Hematopoietic multipotent progenitor cell treated with erythropoietin and hydrocortisone succinate and interleukin-3 and kit ligand, for 15 days (in vitro differentiated cells): ENCODE measurements at regions not wholly inside any gene's neighbourhood (a gene's known extent, or its start where the extent isn't known, plus 50 kb on each side); places are given as distances from the start of the nearest gene placed in this dataset.
"Not testable (repeated sequence)": the region's sequence is repeated elsewhere in the genome, so short reads cannot be mapped to it uniquely, and the experiment has no call there.

ENCODE experiments used
- DNase-seq: peaks from one replicate; pipeline ENCODE4 v3.0.0-alpha.2; 2015; ENCODE audit warnings: low spot score

GRCh38 chr12:33589576-33590114 lies 150.0 kb upstream of the SYT10 start:
- no peak for DNase-seq

DNA sequence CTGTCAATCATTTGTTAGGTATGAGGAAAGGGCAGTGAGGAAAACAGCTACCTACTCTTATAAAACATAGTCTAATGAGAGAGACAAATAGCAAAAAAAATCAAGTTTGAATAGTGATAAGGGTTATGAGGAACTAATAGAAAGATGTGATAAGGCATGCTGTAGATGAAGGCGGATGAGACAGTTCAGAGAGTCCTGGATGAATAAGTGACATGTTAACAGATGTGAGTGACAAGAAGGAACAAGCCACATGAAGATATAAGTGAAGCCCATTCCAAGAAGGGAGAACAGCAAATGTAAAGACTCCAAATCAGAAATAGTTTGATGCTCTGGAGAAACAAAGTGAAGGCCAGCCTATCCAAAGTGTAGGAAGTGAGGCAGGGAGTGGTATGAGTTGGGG lies 154.1 kb upstream of the SYT10 start:
- DNase-seq: no peak

DNA sequence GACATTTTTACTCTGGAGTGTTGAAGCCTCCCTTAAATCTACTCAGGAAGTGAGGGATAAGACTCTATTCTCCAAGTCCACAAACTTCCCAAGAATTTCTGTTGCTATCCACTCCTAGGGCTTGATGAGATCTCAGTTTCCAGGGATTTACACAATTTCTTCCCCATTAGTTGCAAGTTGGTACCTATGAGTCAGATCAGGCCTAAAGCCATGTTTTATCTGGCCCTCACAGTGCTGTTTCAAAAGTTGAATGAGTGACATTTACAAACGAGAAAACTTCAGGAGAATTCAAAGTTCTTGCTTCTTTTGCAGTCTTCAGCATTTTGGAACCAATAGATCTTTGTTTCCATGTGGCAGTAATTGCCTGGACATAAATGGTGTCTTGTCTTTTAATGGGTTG lies 156.4 kb upstream of the SYT10 start:
- no peak for DNase-seq

DNA sequence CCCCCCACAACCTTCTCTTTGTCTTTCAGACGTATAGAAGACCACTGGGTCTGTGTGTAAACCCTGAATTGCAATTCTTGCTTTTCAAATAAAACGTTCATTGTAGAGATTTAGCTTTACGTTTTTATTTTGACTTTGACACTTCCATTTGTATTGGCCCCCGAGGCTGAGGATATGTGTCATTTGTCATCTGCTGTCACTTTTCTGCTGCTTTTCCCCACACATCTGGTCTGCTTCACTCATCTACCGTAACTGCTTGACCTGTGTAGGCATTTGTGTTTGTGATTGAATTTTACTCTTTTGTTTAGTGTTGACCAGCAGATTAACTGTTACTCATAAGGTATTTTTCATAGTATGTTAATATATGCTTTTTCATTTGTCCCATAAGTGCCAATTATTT lies 157.2 kb upstream of the SYT10 start:
- no peak for DNase-seq

GRCh38 chr12:33602515-33602914 lies 162.9 kb upstream of the SYT10 start:
- DNase-seq: no peak

GRCh38 chr12:33605757-33606156 lies 166.1 kb upstream of the SYT10 start:
- DNase-seq: no peak

DNA sequence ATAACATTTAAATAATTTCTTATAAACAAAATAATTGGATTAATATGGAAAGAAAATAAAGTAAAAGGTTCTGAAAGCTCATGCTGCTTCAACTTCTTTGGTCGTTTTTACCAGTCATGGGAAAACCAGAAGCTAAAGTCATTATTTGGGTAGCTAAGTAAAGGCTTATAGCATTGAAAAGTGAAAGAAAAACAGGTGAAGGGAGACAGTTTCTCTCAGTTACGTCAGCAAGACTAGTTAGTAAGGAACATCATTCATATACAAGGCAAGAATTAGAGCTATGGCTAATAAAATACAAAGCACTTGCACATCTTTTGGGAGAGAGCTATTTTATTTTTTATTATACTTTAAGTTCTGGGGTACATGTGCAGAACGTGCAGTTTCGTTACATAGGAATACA lies 170.3 kb upstream of the SYT10 start:
- DNase-seq: no peak

DNA sequence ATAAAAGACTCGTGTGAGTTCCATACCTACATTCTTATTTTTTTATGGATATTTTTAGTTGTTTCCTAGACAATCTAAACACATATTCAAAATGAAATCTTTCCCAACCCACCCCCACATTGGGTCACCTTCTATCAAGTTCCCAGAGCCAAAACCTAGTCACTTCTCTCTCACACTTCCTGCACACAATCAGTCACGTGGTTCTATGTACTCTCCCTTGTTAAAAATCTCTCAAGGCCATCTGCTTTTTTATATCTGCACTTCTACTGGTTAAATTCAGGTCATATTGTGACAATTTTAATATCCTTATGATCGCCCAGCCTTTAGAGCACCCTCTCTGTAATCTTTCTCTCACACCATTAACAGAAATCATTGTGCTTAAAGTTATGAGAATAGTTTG lies 175.0 kb upstream of the SYT10 start:
- no peak for DNase-seq

DNA sequence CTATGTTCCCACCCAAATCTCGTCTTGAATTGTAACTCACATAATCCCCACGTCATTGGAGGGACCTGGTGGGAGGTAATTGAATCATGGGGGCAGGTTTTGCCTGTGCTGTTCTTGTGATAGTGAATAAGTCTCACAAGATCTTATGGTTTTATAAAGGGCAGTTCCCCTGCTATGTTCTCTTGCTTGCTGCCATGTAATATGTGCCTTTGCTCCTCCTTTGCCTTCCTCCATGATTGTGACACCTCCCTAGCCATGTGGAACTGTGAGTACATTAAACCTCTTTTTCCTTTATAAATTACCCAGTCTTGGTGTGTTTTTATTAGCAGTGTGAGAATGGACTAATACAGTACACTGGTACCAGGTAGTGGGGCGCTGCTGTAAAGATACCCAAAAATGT lies 177.6 kb upstream of the SYT10 start:
- DNase-seq: no peak

DNA sequence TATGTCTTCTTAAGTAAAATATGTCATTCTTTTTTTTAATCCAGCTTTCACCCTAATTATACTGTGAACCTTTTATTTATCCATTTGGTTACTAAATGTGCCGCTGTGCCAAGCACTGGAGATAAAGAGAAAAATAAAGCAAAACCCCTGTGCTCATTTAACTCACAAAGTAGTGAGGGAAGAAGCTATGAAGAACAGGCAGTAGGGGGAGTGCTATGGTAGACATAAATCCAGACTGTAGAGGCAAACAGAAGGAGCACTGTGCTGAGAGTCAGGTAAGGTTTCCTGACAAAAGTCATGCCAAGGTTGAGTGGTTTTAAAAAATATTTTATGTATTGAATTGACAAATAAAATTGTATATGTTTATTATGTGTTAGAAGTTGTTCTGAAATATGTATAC lies 188.5 kb upstream of the SYT10 start:
- no peak for DNase-seq

DNA sequence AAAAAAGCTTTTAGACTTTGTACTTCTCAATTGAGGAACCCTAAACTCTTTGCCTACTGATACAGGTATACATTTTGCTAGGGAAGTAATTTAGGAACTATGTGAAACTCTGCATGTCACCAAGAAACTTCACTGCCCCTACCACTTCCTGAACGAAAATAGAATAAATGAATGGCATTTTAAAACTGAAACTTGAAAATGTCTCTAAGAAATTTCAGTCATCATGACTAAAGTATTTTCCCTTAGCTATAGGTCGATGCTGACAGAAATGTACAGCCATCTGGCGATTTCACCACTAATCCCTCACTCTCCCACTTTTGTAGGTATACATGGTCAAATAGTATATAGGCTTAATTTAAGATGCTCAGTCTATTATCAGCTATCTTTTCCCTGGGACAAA lies 194.9 kb upstream of the SYT10 start:
- no peak for DNase-seq

DNA sequence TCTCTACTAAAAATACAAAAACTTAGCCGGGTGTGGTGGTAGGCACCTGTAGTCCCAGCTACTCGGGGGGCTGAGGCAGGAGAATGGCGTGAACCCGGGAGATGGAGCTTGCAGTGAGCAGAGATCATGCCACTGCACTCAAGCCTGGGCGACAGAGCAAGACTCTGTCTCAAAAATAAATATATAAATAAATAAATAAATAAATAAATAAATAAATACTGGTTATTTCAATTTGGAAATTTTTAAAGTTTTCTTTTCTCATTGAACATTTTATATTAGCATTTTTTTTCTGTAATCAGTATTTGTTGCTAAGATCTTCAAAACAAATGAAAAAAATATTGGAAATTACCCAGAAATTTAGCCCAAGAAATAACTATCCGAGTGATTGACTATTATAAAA lies 197.3 kb upstream of the SYT10 start:
- DNase-seq: not testable (repeated sequence)

DNA sequence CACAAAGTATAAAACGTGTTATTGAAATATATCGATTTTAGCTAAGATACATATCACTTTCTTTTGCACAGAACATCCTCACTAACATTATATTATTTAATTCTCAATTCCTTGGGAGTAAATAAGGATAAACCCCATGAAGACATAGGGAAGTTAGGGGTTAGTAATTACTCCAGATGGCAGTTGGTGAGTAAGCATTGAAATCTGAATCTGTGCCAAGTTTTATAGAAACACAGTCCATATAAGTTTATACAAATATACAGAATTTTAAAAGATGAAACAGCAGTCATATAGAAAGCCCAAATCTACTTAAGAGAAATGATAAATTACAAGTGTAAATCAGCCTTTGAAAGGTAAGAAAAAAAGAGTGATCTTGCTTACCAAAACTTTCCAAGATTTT lies 200.4 kb upstream of the SYT10 start:
- DNase-seq: no peak

GRCh38 chr12:33649992-33650391 lies 210.4 kb upstream of the SYT10 start:
- DNase-seq: no peak

DNA sequence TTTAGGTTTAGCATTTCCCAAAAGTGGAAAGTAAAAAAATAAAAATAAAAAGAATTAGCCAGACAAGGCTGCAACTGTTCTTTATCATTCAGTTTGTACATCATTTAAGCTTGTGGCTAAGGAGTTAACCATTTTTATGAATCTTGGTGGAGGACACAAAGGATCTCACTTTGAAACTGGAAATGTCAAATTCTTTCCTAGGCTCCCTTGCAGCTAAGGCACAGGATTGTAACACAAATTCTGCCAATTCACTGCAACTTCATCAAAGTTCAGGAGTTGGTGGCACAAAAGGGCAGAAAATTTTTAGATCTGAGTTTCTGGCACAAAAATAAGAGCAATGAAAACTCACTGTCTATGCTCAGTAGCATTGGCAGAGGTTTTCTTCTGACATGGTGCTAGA lies 211.2 kb upstream of the SYT10 start:
- DNase-seq: no peak

DNA sequence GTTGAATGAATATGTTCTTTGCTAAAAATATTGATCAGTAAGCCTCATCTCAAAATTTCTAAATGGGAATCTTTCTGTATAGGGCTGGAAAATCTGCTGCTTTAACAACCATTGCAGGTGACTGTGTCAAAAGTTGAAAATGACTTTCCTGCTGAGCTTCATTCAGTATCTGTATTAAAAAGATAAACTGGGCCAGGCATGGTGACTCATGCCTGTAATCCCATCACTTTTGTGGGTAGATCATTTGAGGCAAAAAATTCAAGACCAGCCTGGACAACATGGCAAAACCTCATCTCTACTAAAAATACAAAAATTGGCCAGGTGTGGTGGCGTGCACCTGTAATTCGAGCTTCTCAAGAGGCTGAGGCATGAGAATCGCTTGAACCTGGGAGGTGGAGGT lies 213.7 kb upstream of the SYT10 start:
- no peak for DNase-seq

DNA sequence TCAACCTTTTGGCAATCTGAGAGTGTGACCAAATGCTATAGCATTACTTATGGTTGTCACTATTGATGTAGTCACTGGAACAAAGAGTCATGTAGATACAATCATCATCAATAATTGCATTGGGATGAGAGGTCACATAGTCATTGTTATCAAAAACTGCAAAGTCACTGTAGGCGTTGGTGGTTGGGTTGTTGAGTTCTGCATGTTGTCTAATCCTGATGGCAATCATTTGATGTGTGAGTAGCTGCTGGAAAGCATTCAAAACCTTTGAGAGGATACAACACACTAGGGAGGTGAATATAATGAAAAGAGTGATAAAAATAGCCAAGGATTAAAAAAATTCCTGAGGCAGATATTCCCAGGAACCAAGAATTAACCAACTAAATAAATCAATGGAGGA lies 214.7 kb upstream of the SYT10 start:
- DNase-seq: no peak

GRCh38 chr12:33663000-33663654 lies 223.5 kb upstream of the SYT10 start:
- DNase-seq: no peak

DNA sequence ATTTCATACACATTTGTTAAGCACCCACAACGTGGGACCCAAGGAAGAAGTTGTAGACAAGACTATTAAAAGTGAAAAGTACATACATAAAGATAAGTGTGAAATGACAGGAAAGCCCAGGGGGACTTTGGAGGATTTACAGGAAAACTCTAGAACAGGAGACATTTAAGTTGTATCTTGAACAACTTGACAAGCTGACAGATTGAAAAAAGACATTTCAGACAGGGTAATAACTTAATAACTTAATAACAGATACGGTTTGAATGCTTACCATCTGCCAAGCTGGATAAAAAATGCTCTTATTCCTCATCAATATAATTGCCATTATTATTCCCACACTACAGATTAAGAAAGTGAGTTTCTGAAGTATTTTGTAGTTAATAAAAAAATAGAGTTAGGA lies 229.7 kb upstream of the SYT10 start:
- no peak for DNase-seq

DNA sequence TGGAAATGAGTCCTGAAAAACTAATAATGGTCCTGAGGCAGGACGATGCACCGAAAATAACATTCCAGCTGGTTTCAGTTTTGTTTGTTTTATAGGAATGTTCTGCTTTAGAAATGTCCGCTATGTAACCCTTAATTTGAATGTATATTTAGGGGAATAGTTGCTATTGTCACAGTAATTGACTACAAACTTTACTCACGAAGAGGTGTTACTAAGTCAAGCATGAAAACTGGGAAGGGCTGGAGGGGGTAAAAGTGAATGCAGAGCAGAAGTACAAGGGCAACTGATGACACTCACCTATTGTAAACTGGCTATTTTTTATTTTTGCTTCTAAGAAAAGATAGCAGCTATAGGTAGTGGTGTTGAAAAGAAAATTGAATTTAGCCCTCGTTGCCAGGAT lies 230.7 kb upstream of the SYT10 start:
- DNase-seq: no peak

DNA sequence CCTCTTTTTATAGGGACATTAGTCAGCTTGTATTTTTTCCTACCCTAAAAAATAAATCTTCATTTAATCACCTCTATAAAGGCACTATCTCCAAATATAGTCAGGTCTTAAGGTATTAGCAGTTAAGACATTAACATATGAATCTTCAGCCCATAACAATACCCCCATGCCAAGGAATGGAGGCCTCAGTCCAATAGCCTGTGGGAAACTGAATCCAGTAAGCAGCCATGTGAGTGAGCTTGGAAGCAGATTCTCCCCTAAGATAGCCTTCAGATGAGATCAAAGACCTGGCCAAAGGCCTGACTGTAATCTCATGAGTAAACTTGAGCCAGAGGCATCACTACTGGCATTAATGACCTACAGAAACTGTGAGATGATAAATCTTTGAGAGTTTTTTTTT lies 232.1 kb upstream of the SYT10 start:
- no peak for DNase-seq

GRCh38 chr12:33672836-33673577 lies 233.4 kb upstream of the SYT10 start:
- DNase-seq: no peak

DNA sequence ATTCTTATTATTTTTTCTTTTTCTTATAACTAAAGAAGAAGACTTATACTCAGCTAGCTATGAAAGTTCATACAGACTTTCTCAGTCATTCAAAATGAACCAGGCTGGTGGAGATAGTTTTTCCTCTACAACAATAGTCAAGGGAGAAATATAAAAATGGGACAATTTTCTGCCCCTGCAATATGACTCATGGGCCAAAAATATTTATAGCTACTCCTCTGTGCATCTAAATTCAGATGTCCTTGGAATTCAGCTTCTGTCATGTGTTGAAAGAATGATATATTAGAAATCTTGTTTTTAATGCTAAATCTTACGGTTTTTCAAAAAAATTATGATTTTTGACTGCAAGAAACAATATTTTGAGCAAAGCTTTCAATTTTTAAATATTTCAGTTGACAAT lies 237.2 kb upstream of the SYT10 start:
- DNase-seq: no peak
